ENCODE measurements at regions not wholly inside any gene's neighbourhood (a gene's known extent, or its start where the extent isn't known, plus 50 kb on each side); places are given as distances from the start of the nearest gene placed in this dataset.

DNA sequence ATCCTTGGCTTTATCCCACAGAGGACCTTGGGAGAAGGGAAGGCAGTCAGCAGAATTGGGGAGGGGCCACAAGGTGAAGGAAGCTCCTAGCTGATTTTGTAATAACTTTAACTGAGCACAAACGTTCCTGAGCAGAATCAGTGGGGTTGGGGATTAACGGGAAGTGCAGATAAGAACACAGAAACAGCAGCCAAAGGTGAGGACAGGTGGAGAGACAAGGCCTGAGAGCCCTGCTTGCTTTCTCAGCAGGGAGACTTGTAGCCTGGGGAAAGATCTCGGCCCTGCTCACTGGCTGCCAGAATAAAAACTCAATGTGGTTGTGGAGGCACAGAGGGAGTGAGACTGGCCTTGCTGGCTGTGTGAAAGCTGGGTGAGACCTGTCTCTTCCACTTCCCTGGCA, 265.2 kb upstream of the FAT3 start:
- Mint-ChIP-seq H3K4me3 (no peak overlapping the region), H3K36me3 (no peaks in the 10 kb centered on the region), H3K4me1 (no peaks in the 10 kb centered on the region), H3K27me3 (ENCODE audit: low read depth in 3 of 3) (no peaks in the 10 kb centered on the region), H3K9me3 (peaks cover 4 to 17% (median 10%) of the 10 kb centered on the region in 7 donors), H3K27ac (no peak overlapping the region)
- intact Hi-C loops (cut with micrococcal nuclease), result no loop called here
- H3K79me2 ChIP-seq (ENCODE audit: insufficient read depth, low read length), result no peaks in the 10 kb centered on the region
- no peaks in the 10 kb centered on the region for H3K36me3 ChIP-seq (replicated peaks in 1 of 2; ENCODE audit: control insufficient read depth in 1 of 2, insufficient read depth in 2 of 2, low read length in 2 of 2)
- H2AFZ ChIP-seq (ENCODE audit: insufficient read depth, low read depth, low read length, poor library complexity, severe bottlenecking), result no peak overlapping the region
- no peaks in the 10 kb centered on the region for H3K4me1 ChIP-seq (ENCODE audit: control insufficient read depth in 1 of 2, insufficient read depth in 2 of 2, low read length in 2 of 2)
- H3K9ac ChIP-seq (ENCODE audit: insufficient read depth, low read length, poor library complexity, severe bottlenecking), result no peak overlapping the region
- TF ChIP-seq, protein P1, sequence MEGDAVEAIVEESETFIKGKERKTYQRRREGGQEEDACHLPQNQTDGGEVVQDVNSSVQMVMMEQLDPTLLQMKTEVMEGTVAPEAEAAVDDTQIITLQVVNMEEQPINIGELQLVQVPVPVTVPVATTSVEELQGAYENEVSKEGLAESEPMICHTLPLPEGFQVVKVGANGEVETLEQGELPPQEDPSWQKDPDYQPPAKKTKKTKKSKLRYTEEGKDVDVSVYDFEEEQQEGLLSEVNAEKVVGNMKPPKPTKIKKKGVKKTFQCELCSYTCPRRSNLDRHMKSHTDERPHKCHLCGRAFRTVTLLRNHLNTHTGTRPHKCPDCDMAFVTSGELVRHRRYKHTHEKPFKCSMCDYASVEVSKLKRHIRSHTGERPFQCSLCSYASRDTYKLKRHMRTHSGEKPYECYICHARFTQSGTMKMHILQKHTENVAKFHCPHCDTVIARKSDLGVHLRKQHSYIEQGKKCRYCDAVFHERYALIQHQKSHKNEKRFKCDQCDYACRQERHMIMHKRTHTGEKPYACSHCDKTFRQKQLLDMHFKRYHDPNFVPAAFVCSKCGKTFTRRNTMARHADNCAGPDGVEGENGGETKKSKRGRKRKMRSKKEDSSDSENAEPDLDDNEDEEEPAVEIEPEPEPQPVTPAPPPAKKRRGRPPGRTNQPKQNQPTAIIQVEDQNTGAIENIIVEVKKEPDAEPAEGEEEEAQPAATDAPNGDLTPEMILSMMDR (IDR thresholded peaks at IDR 0.05), result no peak
- no peak for DNase-seq
- H3K27ac ChIP-seq (ENCODE audit: low read depth in 1 of 2, low read length in 2 of 2), result no peak overlapping the region
- 83% methylated on average over 2 of the region's 3 CpGs for WGBS (ENCODE audit: insufficient coverage)
- no peak overlapping the region for H3K4me2 ChIP-seq (replicated peaks; ENCODE audit: extremely low read depth, low read length, poor library complexity, severe bottlenecking)
- H3K4me3 ChIP-seq (replicated peaks in 1 of 3; ENCODE audit: low read depth in 2 of 3, low read length in 3 of 3), result no peak overlapping the region
- peaks cover 15 to 19% of the 10 kb centered on the region in 2 donors for H3K9me3 ChIP-seq (replicated peaks in 1 of 2; ENCODE audit: control insufficient read depth in 1 of 2, insufficient read depth in 1 of 2, low read length in 2 of 2)
- no peaks in the 10 kb centered on the region for H4K20me1 ChIP-seq (ENCODE audit: insufficient read depth, low read length)
- H3K27me3 ChIP-seq (ENCODE audit: control insufficient read depth in 2 of 2, insufficient read depth in 2 of 2, low read length in 2 of 2), result no peaks in the 10 kb centered on the region

DNA sequence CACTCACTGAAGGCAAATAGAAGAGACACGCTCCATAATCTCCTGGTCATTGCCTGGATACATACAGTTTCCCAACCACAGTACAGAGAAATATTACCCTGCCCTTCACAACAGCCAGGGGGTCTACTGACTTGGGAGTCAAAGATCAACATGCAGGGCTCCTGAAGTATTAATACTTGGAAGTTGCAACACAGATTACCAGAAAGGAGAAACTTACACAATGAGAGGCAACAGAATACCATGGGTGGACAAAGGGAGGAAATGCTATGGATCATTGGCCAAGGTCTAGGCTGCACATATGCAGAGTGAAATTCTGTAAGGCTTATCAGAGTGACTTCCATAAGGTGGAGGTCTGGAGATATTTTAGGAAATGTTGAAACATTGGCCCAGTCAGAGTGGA, 267.9 kb upstream of the FAT3 start:
- no peak overlapping the region for H3K4me3 Mint-ChIP-seq
- no peaks in the 10 kb centered on the region for H3K36me3 Mint-ChIP-seq
- no peak overlapping the region for H3K27ac Mint-ChIP-seq
- Histone ChIP-seq H3K4me1 (ENCODE audit: control insufficient read depth in 1 of 2, insufficient read depth in 2 of 2, low read length in 2 of 2) (no peaks in the 10 kb centered on the region), H3K4me2 (replicated peaks; ENCODE audit: extremely low read depth, low read length, poor library complexity, severe bottlenecking) (no peak overlapping the region), H4K20me1 (ENCODE audit: insufficient read depth, low read length) (no peaks in the 10 kb centered on the region), H3K4me3 (replicated peaks in 1 of 3; ENCODE audit: low read depth in 2 of 3, low read length in 3 of 3) (no peak overlapping the region), H3K27ac (ENCODE audit: low read depth in 1 of 2, low read length in 2 of 2) (no peak overlapping the region), H3K79me2 (ENCODE audit: insufficient read depth, low read length) (no peaks in the 10 kb centered on the region), H3K36me3 (replicated peaks in 1 of 2; ENCODE audit: control insufficient read depth in 1 of 2, insufficient read depth in 2 of 2, low read length in 2 of 2) (no peaks in the 10 kb centered on the region), H3K9me3 (replicated peaks in 1 of 2; ENCODE audit: control insufficient read depth in 1 of 2, insufficient read depth in 1 of 2, low read length in 2 of 2) (peaks cover 15 to 19% of the 10 kb centered on the region in 2 donors), H2AFZ (ENCODE audit: insufficient read depth, low read depth, low read length, poor library complexity, severe bottlenecking) (no peak overlapping the region), H3K27me3 (ENCODE audit: control insufficient read depth in 2 of 2, insufficient read depth in 2 of 2, low read length in 2 of 2) (no peaks in the 10 kb centered on the region), H3K9ac (ENCODE audit: insufficient read depth, low read length, poor library complexity, severe bottlenecking) (no peak overlapping the region)
- H3K4me1 Mint-ChIP-seq, result no peaks in the 10 kb centered on the region
- no peak for DNase-seq
- TF ChIP-seq, protein P1 (IDR thresholded peaks at IDR 0.05), result no peak
- H3K27me3 Mint-ChIP-seq (ENCODE audit: low read depth in 3 of 3), result no peaks in the 10 kb centered on the region
- intact Hi-C loops (cut with micrococcal nuclease), result no loop called here
- peaks cover 3 to 28% (median 10%) of the 10 kb centered on the region in 7 donors for H3K9me3 Mint-ChIP-seq
- WGBS (ENCODE audit: insufficient coverage), result no CpG with 5 or more reads among the region's 1 CpG

Data from CD14-positive monocyte (primary cell).